Limb (tissue), 2 donors: ENCODE measurements at regions not wholly inside any gene's neighbourhood (a gene's known extent, or its start where the extent isn't known, plus 50 kb on each side); places are given as distances from the start of the nearest gene placed in this dataset.
"Not testable (repeated sequence)": the region's sequence is repeated elsewhere in the genome, so short reads cannot be mapped to it uniquely, and the experiment has no call there.

ENCODE experiments used
- DNase-seq, 2 donors: peaks; one replicate each; pipeline ENCODE4 v3.0.0-alpha.2; 2016; ENCODE audit errors: extremely low spot score in 2 of 2

- no peak for DNase-seq
Measured at GRCh38 chr5:2818936-2819335, 67.5 kb upstream of the IRX2 start.

GRCh38 chr5:2817031-2817603, 65.6 kb upstream of the IRX2 start:
- no peak for DNase-seq

- DNase-seq, result no peak
Measured at GRCh38 chr5:2813678-2814077, 62.2 kb upstream of the IRX2 start.

- DNase-seq, result no peak
Measured at GRCh38 chr5:2810644-2811043, 59.2 kb upstream of the IRX2 start.

- DNase-seq, result not testable (repeated sequence)
Measured at GRCh38 chr5:2807244-2807643, 55.8 kb upstream of the IRX2 start.

GRCh38 chr5:2806176-2806575, 54.7 kb upstream of the IRX2 start:
- DNase-seq, result no peak

GRCh38 chr5:2805080-2805479, 53.6 kb upstream of the IRX2 start:
- no peak for DNase-seq

- DNase-seq, result no peak
Measured at GRCh38 chr5:2803751-2804150, 52.3 kb upstream of the IRX2 start.

GRCh38 chr5:2802693-2803365, 51.4 kb upstream of the IRX2 start:
- no peak for DNase-seq

- DNase-seq, result no peak
Measured at GRCh38 chr5:2801577-2802525, 50.4 kb upstream of the IRX2 start.
